IMR-90 (cell line): ENCODE measurements at regions not wholly inside any gene's neighbourhood (a gene's known extent, or its start where the extent isn't known, plus 50 kb on each side); places are given as distances from the start of the nearest gene placed in this dataset.

Experiments used
- ATAC-seq: fragments of 200-7000 bp; cut with Tn5 transposase; 2 replicates; pipeline ENCODE4 v1.9.1; 2020; ENCODE audit warnings: low read depth, mild to moderate bottlenecking, moderate library complexity
- BruUV-seq: library from RNA; stranded (reverse); fragments of 400-500 nt; replicated peaks from 2 replicates; lab custom pipeline; 2021; lab: Mats Ljungman, UMichigan
- CTCF ChIA-PET: fragments of 300-600 bp; formaldehyde crosslinking; extraction: SDS; loops from one replicate; lab custom pipeline; 2021; ENCODE audit warnings: antibody characterized with exemption; lab: Yijun Ruan, JAX
- POLR2A ChIA-PET: fragments of 300-600 bp; sonication (Branson Sonifier 250); formaldehyde crosslinking; loops from one replicate; lab custom pipeline; 2022; ENCODE audit warnings: antibody characterized with exemption; ENCODE audit not compliant: unreplicated experiment; lab: Charles Lee
- DNase-seq: peaks from one replicate; pipeline ENCODE4 v3.0.0; 2013
- H2AFZ ChIP-seq: replicated peaks from 2 replicates; pipeline ENCODE3; 2013; ENCODE audit warnings: low read length, mild to moderate bottlenecking; ENCODE audit not compliant: poor library complexity
- H2AK5ac ChIP-seq: 2 replicates; pipeline ENCODE4 v1.6.1; 2013; ENCODE audit warnings: low read depth, low read length, inconsistent platforms
- H2AK9ac ChIP-seq: replicated peaks from 2 replicates; pipeline ENCODE3; 2013; ENCODE audit warnings: mild to moderate bottlenecking, low read depth, low read length, moderate library complexity; ENCODE audit not compliant: poor library complexity
- H2BK120ac ChIP-seq: 2 replicates; pipeline ENCODE4 v1.6.1; 2013; ENCODE audit warnings: low read depth, low read length, inconsistent platforms
- H2BK15ac ChIP-seq: 3 replicates; pipeline ENCODE4 v1.6.1; 2013; ENCODE audit warnings: low read depth, low read length, inconsistent platforms
- H2BK20ac ChIP-seq: 2 replicates; pipeline ENCODE4 v1.6.1; 2013; ENCODE audit warnings: low read depth, mild to moderate bottlenecking, inconsistent platforms, low read length, moderate library complexity
- H2BK5ac ChIP-seq: 2 replicates; pipeline ENCODE4 v1.6.1; 2013; ENCODE audit warnings: mild to moderate bottlenecking, low read depth, low read length, inconsistent platforms; ENCODE audit not compliant: poor library complexity, severe bottlenecking
- H3K14ac ChIP-seq: replicated peaks from 2 replicates; pipeline ENCODE4 v1.6.1; 2013; ENCODE audit warnings: low read depth, low read length, inconsistent platforms
- H3K18ac ChIP-seq: 2 replicates; pipeline ENCODE4 v1.6.1; 2013; ENCODE audit warnings: low read depth, low read length, control low read depth
- H3K23ac ChIP-seq: 2 replicates; pipeline ENCODE4 v1.6.1; 2013; ENCODE audit warnings: low read depth, low read length, inconsistent platforms
- H3K27ac ChIP-seq: 2 replicates; pipeline ENCODE4 v1.5.1; 2013; ENCODE audit warnings: mild to moderate bottlenecking, control low read depth, low read length; ENCODE audit not compliant: insufficient read depth
- H3K27me3 ChIP-seq: 2 replicates; pipeline ENCODE4 v1.6.1; 2013; ENCODE audit warnings: low read length; ENCODE audit not compliant: control insufficient read depth, insufficient read depth
- H3K36me3 ChIP-seq: 2 replicates; pipeline ENCODE4 v1.6.1; 2013; ENCODE audit warnings: low read length, mixed read lengths; ENCODE audit not compliant: control insufficient read depth, insufficient read depth
- H3K4ac ChIP-seq: 2 replicates; pipeline ENCODE4 v1.6.1; 2013; ENCODE audit warnings: low read depth, low read length, inconsistent platforms
- H3K4me1 ChIP-seq: 2 replicates; pipeline ENCODE4 v1.6.1; 2013; ENCODE audit warnings: low read length, mixed read lengths; ENCODE audit not compliant: control insufficient read depth, insufficient read depth
- H3K4me2 ChIP-seq: 2 replicates; pipeline ENCODE4 v1.6.1; 2013; ENCODE audit warnings: low read depth, mild to moderate bottlenecking, control low read depth, low read length, moderate library complexity
- H3K4me3 ChIP-seq: 2 replicates; pipeline ENCODE4 v1.5.1; 2013; ENCODE audit warnings: low read depth, mild to moderate bottlenecking, control low read depth, low read length, moderate library complexity; ENCODE audit not compliant: insufficient read depth
- H3K56ac ChIP-seq: 2 replicates; pipeline ENCODE4 v1.6.1; 2013; ENCODE audit warnings: low read length, inconsistent platforms; ENCODE audit not compliant: insufficient read depth; ENCODE audit errors: extremely low read depth
- H3K79me1 ChIP-seq, 2 experiments: 2 replicates each; pipeline ENCODE4 v1.6.1; 2013; ENCODE audit warnings: low read length in 2 of 2, inconsistent platforms in 1 of 2, low read depth in 1 of 2
- H3K9ac ChIP-seq: 2 replicates; pipeline ENCODE4 v1.6.1; 2013; ENCODE audit warnings: low read depth, low read length, control low read depth
- H3K9me1 ChIP-seq: 2 replicates; pipeline ENCODE4 v1.6.1; 2013; ENCODE audit warnings: low read length, inconsistent platforms; ENCODE audit not compliant: insufficient read depth
- H3K9me3 ChIP-seq: 2 replicates; pipeline ENCODE4 v1.6.1; 2013; ENCODE audit warnings: low read length; ENCODE audit not compliant: control insufficient read depth, insufficient read depth
- H4K20me1 ChIP-seq: 2 replicates; pipeline ENCODE4 v1.6.1; 2013; ENCODE audit warnings: low read length, inconsistent platforms; ENCODE audit not compliant: insufficient read depth
- H4K5ac ChIP-seq: 2 replicates; pipeline ENCODE4 v1.6.1; 2013; ENCODE audit warnings: mild to moderate bottlenecking, low read depth, low read length, control low read depth
- H4K8ac ChIP-seq, 2 experiments: 2 replicates each; pipeline ENCODE4 v1.6.1; 2013; ENCODE audit warnings: low read depth in 2 of 2, low read length in 2 of 2, control low read depth in 1 of 2, inconsistent platforms in 1 of 2
- H4K91ac ChIP-seq: 2 replicates; pipeline ENCODE4 v1.6.1; 2013; ENCODE audit warnings: low read depth, low read length, inconsistent platforms; ENCODE audit not compliant: insufficient read depth
- CEBPB ChIP-seq: IDR thresholded peaks from 2 replicates; pipeline ENCODE4 v1.6.1; 2012; ENCODE audit warnings: low read depth, low read length, improper control_type of control experiment
- CHD1 ChIP-seq: IDR thresholded peaks from 2 replicates; pipeline ENCODE4 v1.6.1; 2012; ENCODE audit warnings: low read depth, low read length, improper control_type of control experiment
- FOS ChIP-seq: fragments of 150-350 bp; IDR thresholded peaks from 2 replicates; pipeline ENCODE4 v1.6.1; 2016; ENCODE audit warnings: low read depth, low read length
- NFE2L2 ChIP-seq: fragments of 150-350 bp; IDR thresholded peaks from 2 replicates; pipeline ENCODE4 v1.6.1; 2016; ENCODE audit warnings: low read depth, mild to moderate bottlenecking, low read length
- POLR2A ChIP-seq: IDR thresholded peaks from 2 replicates; pipeline ENCODE4 v1.6.1; 2012; ENCODE audit warnings: mild to moderate bottlenecking, low read depth, low read length
- SMC3 ChIP-seq: fragments of 150-350 bp; IDR thresholded peaks from 2 replicates; pipeline ENCODE4 v1.6.1; 2016; ENCODE audit warnings: low read depth, mild to moderate bottlenecking, antibody characterized with exemption, low read length, moderate library complexity
- WGBS, 2 experiments: methylation state at CpG; one replicate each; pipeline versions ENCODE4 v1.1.5 to v1.1.7; 2013; ENCODE audit warnings: missing lambda C conversion rate in 2 of 2; ENCODE audit not compliant: insufficient read length in 1 of 2; ENCODE audit errors: extremely low coverage in 2 of 2; 5-methylcytosine and 5-hydroxymethylcytosine counted together
- dilution Hi-C: fragments of 300-500 bp; cut with HindIII; formaldehyde crosslinking; loops from one replicate; pipeline ENCODE4 v1.14.3; 2018; ENCODE audit warnings: low sequenced_read_pairs; ENCODE audit not compliant: unreplicated experiment
- in situ Hi-C: fragments of 300-500 bp; cut with MboI; formaldehyde crosslinking; loops from 3 replicates; pipeline ENCODE4 v1.14.3; 2019; ENCODE audit warnings: low sequenced_read_pairs, inconsistent platforms, mixed read lengths
- intact Hi-C: fragments of 100-400 bp; cut with micrococcal nuclease; formaldehyde crosslinking; loops from 2 replicates; pipeline ENCODE4 v1.10.0; 2022
- TF ChIP-seq, protein P1 (sequence below): fragments of 150-350 bp; IDR thresholded peaks from 2 replicates; pipeline ENCODE4 v1.6.1; 2017; ENCODE audit warnings: mild to moderate bottlenecking, antibody characterized with exemption, low read length, low read depth

DNA sequence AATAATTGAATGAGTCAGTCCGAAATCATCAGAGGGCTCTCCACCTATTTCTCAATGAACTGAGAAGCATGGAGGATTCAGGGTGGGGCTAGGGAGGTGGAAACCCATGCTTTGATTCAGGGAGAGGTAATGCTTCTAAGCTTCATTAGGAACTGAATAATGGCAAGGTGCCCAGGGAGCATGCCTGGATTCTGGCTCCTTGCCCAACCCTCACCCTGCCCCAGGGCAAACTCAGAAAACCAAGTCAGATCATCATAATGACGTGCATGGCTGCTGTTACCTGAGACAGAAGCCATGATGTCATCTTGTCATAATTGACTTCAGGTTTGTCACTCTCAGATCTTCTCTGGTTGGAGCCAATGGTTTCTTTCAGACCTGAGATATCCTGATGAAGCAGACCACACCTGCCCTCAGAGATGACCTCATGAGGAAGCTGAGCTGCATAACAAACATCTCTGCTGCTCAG, 199.6 kb downstream of the SYK start:
- Histone ChIP-seq H3K27me3 (no peaks in the 10 kb centered on the region), H3K4me2 (no peak overlapping the region), H3K18ac (no peak overlapping the region), H2AFZ (peak overlapping the region; percentile 58), H2BK120ac (peak overlapping the region; percentile 9; the same call in 1 of the 2 replicates), H2BK15ac (peak overlapping the region; percentile 26; the same call in 1 of the 3 replicates), H3K9ac (no peak overlapping the region), H4K5ac (no peak overlapping the region), H2AK5ac (0 out of 2 replicates have a peak overlapping the region, but pooled peaks have one; percentile 0), H2AK9ac (no peak overlapping the region), H3K9me3 (peaks cover 2% of the 10 kb centered on the region; the same call in 1 of the 2 replicates), H3K79me1 (no peaks in the 10 kb centered on the region), H3K23ac (no peak overlapping the region), H4K8ac (no peak overlapping the region), H3K4me1 (peaks cover 11% of the 10 kb centered on the region), H2BK5ac (no peak overlapping the region), H4K20me1 (no peaks in the 10 kb centered on the region), H3K56ac (no peak overlapping the region), H3K36me3 (no peaks in the 10 kb centered on the region), H3K9me1 (peaks cover 18% of the 10 kb centered on the region; the same call in 1 of the 2 replicates), H3K27ac (no peak overlapping the region), H3K4me3 (no peak overlapping the region), H3K14ac (no peak overlapping the region), H2BK20ac (no peak overlapping the region), H4K91ac (no peak overlapping the region; the same call in 1 of the 2 replicates), H3K4ac (no peak overlapping the region)
- peak; percentile 51 for ATAC-seq
- no peak for TF ChIP-seq NFE2L2
- TF ChIP-seq, protein P1, sequence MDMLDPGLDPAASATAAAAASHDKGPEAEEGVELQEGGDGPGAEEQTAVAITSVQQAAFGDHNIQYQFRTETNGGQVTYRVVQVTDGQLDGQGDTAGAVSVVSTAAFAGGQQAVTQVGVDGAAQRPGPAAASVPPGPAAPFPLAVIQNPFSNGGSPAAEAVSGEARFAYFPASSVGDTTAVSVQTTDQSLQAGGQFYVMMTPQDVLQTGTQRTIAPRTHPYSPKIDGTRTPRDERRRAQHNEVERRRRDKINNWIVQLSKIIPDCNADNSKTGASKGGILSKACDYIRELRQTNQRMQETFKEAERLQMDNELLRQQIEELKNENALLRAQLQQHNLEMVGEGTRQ, result no peak
- TF ChIP-seq CHD1, result no peak
- TF ChIP-seq SMC3, result no peak
- peak; percentile 75 for TF ChIP-seq CEBPB
- TF ChIP-seq POLR2A, result no peak
- TF ChIP-seq FOS, result no peak
- DNase-seq, result peak; percentile 61
- intact Hi-C loops (no loop called here), dilution Hi-C loops (no loop called here), in situ Hi-C loops (no loop called here)
- CTCF ChIA-PET, result no interaction called here
- no TSS peak for BruUV-seq
- WGBS, 2 experiments, result 83% methylated on average over 1 of the region's 2 CpGs; no CpG with 5 or more reads in 1 of the 2 experiments
- POLR2A ChIA-PET, result no interaction called here
